ENCODE measurements at regions not wholly inside any gene's neighbourhood (a gene's known extent, or its start where the extent isn't known, plus 50 kb on each side); places are given as distances from the start of the nearest gene placed in this dataset.

- no peak for TF ChIP-seq NCOR1 (IDR thresholded peaks at IDR 0.05; ENCODE audit: borderline replicate concordance, low read length)
- no peak for TF ChIP-seq SMAD3 (CRISPR knock-in tag; IDR thresholded peaks at IDR 0.05)
- TF ChIP-seq ZNF205 (CRISPR knock-in tag; IDR thresholded peaks at IDR 0.05), result no peak
- TF ChIP-seq AFF4 (CRISPR knock-in tag; IDR thresholded peaks at IDR 0.05), result no peak
- TF ChIP-seq CSRNP2 (CRISPR knock-in tag; conservative IDR thresholded peaks at IDR 0.05; ENCODE audit: low read depth), result no peak
- no peak for TF ChIP-seq POLR2AphosphoS2 (IDR thresholded peaks at IDR 0.05; ENCODE audit: low read depth, low read length)
- TF ChIP-seq ZNF337 (CRISPR knock-in tag; IDR thresholded peaks at IDR 0.05; ENCODE audit: borderline replicate concordance, low read depth), result no peak
- TF ChIP-seq MIER3 (CRISPR knock-in tag; IDR thresholded peaks at IDR 0.05; ENCODE audit: borderline replicate concordance), result 0 out of 2 replicates have a peak, but pooled peaks have one; percentile 48
- TF ChIP-seq ZNF331 (CRISPR knock-in tag; IDR thresholded peaks at IDR 0.05), result peak; percentile 58; the same call in 1 of the 2 replicates
- no peak for TF ChIP-seq SMYD3 (CRISPR knock-in tag; IDR thresholded peaks at IDR 0.05)
- no peak for TF ChIP-seq ZNF879 (CRISPR knock-in tag; IDR thresholded peaks at IDR 0.05)
- TF ChIP-seq CC2D1A (CRISPR knock-in tag; IDR thresholded peaks at IDR 0.05), result no peak
- TF ChIP-seq ZNF367 (CRISPR knock-in tag; IDR thresholded peaks at IDR 0.05; ENCODE audit: borderline replicate concordance), result no peak
- no peak for TF ChIP-seq LCORL (IDR thresholded peaks at IDR 0.05)
- TF ChIP-seq LCORL (CRISPR knock-in tag; IDR thresholded peaks at IDR 0.05), result 0 out of 2 replicates have a peak, but pooled peaks have one; percentile 24
- no peak for TF ChIP-seq RARA (CRISPR knock-in tag; IDR thresholded peaks at IDR 0.05)
- no peak for TF ChIP-seq DBP (CRISPR knock-in tag; IDR thresholded peaks at IDR 0.05; ENCODE audit: not compliant biosample characterization)
- TF ChIP-seq SPEN (CRISPR knock-in tag; IDR thresholded peaks at IDR 0.05; ENCODE audit: low read depth), result no peak
- TF ChIP-seq EZH2 (conservative IDR thresholded peaks at IDR 0.05; ENCODE audit: low read depth, low read length), result no peak
- TF ChIP-seq ETS1 (CRISPR knock-in tag; IDR thresholded peaks at IDR 0.05), result no peak
- no peak for TF ChIP-seq PHF20 (CRISPR knock-in tag; IDR thresholded peaks at IDR 0.05)
- TF ChIP-seq MAF1 (CRISPR knock-in tag; IDR thresholded peaks at IDR 0.05; ENCODE audit: borderline replicate concordance), result no peak
- no peak for TF ChIP-seq ZFP37 (CRISPR knock-in tag; IDR thresholded peaks at IDR 0.05; ENCODE audit: borderline replicate concordance)
- no peak for TF ChIP-seq MTF1 (CRISPR knock-in tag; IDR thresholded peaks at IDR 0.05)
- TF ChIP-seq ZNF296 (CRISPR knock-in tag; conservative IDR thresholded peaks at IDR 0.05), result no peak
- TF ChIP-seq ZNF343 (CRISPR knock-in tag; IDR thresholded peaks at IDR 0.05), result no peak
- TF ChIP-seq CBX2 (IDR thresholded peaks at IDR 0.05; ENCODE audit: low read depth, low read length), result no peak
- no peak for TF ChIP-seq CBX2 (CRISPR knock-in tag; IDR thresholded peaks at IDR 0.05; ENCODE audit: low read depth)
These were observed 88.7 kb upstream of the ATL2 start (continued) for GRCh38 chr2:38465789-38466127.
